GM18870 (cell line): ENCODE measurements at regions not wholly inside any gene's neighbourhood (a gene's known extent, or its start where the extent isn't known, plus 50 kb on each side); places are given as distances from the start of the nearest gene placed in this dataset.

Source experiments
- ATAC-seq: cut with Tn5 transposase; IDR thresholded peaks from one replicate; pipeline ENCODE4 v1.9.1; 2021; ENCODE audit warnings: moderate library complexity; ENCODE audit not compliant: unreplicated experiment

DNA sequence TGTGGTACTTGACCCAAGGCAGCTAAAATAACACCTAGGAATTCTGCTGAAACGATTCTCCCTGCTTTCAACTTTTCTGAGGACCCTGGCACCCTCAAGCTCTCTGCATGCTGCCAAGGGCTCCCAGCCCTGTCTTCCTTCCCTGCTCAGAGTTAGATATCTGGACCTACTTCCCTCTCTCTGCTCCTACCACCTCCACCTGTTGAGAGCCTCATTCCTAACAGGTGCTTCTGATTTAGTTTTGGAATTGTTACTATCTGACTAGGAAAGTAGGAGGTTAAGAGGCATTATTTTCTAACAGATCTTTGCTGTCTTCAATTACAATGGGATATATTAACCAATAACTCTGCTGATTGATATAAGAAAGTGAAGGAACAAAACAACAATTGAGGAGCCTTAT, 253.8 kb downstream of the FZD1 start:
- no peak for ATAC-seq

- ATAC-seq = no peak
Observed at GRCh38 chr7:91519241-91520158, 255.3 kb downstream of the FZD1 start.

- no peak for ATAC-seq
Observed at GRCh38 chr7:91520645-91521044, 256.4 kb downstream of the FZD1 start.

- no peak for ATAC-seq
Observed at GRCh38 chr7:91526404-91526803, 262.2 kb downstream of the FZD1 start.

- no peak for ATAC-seq
Observed at GRCh38 chr7:91527460-91527859, 263.2 kb downstream of the FZD1 start.

- no peak for ATAC-seq
Observed at GRCh38 chr7:91533996-91534395, 269.8 kb downstream of the FZD1 start.

DNA sequence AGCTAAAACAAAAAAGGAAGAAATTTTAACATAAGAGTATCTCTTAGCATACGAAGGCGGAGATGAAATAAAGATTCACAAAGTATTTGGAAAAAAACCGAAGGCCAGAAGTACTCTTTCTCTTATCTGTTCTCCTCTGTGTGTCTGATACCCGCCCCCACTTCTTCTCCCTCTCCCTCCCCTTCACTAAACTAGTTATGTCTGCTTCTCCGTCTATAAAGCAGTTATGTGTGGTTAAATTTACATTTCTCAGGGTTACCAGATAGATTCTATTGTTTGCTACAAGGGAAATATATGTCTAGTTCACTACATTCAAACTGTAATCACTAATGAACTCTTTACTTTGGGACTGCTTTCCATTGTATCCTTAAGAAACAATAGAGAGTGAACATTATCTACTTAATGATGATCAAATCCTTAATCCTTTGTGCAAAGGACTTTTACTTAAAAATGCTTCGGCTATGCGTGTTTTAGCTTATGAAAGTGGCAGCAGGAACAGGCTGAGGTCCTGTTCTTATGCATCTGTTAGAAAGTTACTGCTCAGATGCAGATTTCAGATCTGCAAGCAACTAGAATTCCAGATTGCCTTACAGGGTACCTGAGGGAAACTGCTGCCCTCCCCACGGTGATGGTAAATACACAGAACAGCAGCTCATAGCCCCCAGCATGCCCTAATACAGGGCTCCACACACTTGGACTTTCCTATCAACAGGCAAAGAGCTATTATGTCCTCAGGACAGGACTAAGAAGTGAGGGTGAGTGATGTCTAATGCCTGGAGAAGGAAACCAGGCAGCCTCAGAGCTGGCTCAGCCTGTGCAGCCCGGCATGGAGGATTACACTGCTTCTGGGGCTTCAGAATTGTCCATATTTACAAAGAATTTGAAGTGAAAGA, 273.3 kb downstream of the FZD1 start:
- no peak for ATAC-seq

- no peak for ATAC-seq
Observed at GRCh38 chr7:91541641-91542040, 277.4 kb downstream of the FZD1 start.

- no peak for ATAC-seq
Observed at GRCh38 chr7:91543646-91544045, 279.4 kb downstream of the FZD1 start.

DNA sequence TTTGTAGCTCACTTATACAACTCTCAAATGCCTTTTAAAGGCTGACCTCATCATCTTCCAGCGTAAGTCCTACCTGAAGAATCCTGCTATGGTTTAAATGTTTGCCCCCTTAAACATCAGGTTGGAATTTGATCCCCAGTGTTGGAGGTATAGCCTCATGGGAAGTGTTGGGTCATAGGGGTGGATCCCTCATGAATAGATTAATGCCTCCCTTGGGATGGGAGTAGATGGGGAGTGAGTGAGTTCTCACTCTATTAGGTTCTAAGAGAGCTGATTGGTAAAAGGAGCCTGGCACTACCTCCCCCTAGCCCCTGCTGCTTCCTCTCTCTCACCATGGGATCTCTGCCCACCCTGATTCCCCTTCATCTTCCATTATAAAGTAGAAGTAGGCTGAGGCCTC, 285.6 kb downstream of the FZD1 start:
- ATAC-seq = no peak

GRCh38 chr7:91550931-91551330, 286.7 kb downstream of the FZD1 start:
- no peak for ATAC-seq

DNA sequence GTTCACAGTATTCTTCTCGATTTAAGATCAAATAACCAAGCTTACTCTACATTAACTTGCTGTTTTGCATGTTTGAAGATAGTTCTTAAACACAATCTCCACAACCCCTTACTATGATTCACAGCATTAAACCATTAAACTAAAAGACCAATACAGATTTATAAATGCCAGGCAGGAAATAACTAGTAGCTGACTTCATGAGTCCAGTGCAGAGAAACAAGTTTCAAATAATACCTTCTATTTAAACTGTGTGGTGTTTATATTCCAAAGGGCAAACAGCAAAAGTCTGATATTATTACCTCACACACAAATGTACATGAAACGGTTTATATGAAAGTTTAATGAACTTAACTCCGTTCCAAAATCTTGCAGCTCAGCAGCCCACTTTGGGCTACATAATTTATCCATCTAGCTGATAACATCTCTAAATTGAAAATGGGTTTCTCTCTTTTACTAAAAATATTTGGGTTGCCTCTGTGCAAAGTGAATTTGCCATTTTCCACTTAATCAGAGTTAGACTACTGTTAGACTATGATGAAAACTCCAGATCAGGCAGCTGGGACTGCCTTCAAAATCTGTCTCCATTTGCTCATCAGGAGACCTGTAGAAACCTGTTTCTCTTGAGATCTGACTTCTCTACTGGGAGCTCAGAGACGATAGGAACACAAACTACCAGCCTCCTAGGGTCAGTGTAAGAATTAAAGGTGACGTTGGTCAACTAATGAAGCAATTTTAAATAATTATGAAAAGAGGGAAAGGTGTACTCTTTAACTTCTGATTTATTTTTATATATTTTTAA, 287.3 kb downstream of the FZD1 start:
- ATAC-seq = no peak

- no peak for ATAC-seq
Observed at GRCh38 chr7:91553410-91553895, 289.2 kb downstream of the FZD1 start.

GRCh38 chr7:91554883-91555282, 290.6 kb downstream of the FZD1 start:
- ATAC-seq = no peak

GRCh38 chr7:91556239-91556638, 292.0 kb downstream of the FZD1 start:
- no peak for ATAC-seq

- no peak for ATAC-seq
Observed at GRCh38 chr7:91556956-91557650, 292.9 kb downstream of the FZD1 start.

- ATAC-seq = peak; percentile 92
Observed at GRCh38 chr7:91557789-91558404, 293.7 kb downstream of the FZD1 start.

- ATAC-seq = no peak
Observed at GRCh38 chr7:91559947-91560346, 295.7 kb downstream of the FZD1 start.

GRCh38 chr7:91564101-91564500, 299.9 kb downstream of the FZD1 start:
- no peak for ATAC-seq

DNA sequence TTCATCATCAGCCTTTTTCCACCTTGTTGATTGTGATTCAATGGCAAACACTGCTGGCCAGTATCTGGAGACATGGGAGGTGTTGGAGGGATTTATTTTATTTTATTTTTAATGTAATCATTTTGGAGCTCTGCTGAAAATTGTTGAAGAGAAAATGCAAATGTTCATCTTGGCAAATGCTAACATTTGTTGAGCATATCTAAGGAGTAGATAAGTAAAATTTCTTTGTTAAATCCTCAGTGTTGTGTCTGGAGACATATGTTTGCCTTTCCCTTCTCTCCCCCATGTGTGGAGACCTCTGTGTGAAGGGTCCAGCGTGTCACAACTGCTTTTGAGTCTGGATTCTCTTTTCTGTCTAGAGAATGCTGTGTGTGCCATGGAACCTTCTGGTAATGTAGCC, 300.3 kb downstream of the FZD1 start:
- no peak for ATAC-seq
